ENCODE measurements at regions not wholly inside any gene's neighbourhood (a gene's known extent, or its start where the extent isn't known, plus 50 kb on each side); places are given as distances from the start of the nearest gene placed in this dataset.

GRCh38 chr19:30087381-30088138 lies 145.5 kb downstream of the URI1 start:
- TF ChIP-seq GATA3 (IDR thresholded peaks at IDR 0.05; ENCODE audit: low read depth, low read length): no peak
- no peak for TF ChIP-seq GATA2 (IDR thresholded peaks at IDR 0.05; ENCODE audit: low read depth, low read length)

Measured in SH-SY5Y (cell line).